HUES6 (cell line): ENCODE measurements at regions not wholly inside any gene's neighbourhood (a gene's known extent, or its start where the extent isn't known, plus 50 kb on each side); places are given as distances from the start of the nearest gene placed in this dataset.

ENCODE experiments used
- H3K27ac ChIP-seq: 2 replicates; pipeline ENCODE4 v1.7.0; 2013; ENCODE audit warnings: low read depth, mild to moderate bottlenecking, low read length, inconsistent platforms
- H3K27me3 ChIP-seq: 2 replicates; pipeline ENCODE4 v1.6.1; 2013; ENCODE audit warnings: low read length; ENCODE audit not compliant: control insufficient read depth, insufficient read depth
- H3K36me3 ChIP-seq: 2 replicates; pipeline ENCODE4 v1.6.1; 2013; ENCODE audit warnings: low read length; ENCODE audit not compliant: control insufficient read depth, insufficient read depth
- H3K4me1 ChIP-seq: 2 replicates; pipeline ENCODE4 v1.6.1; 2013; ENCODE audit warnings: low read length; ENCODE audit not compliant: control insufficient read depth, insufficient read depth
- H3K4me3 ChIP-seq: 2 replicates; pipeline ENCODE4 v1.5.1; 2013; ENCODE audit warnings: low read depth, low read length
- H3K9ac ChIP-seq: one replicate; pipeline ENCODE4 v1.6.1; 2013; ENCODE audit warnings: mild to moderate bottlenecking, low read length
- H3K9me3 ChIP-seq: 2 replicates; pipeline ENCODE4 v1.6.1; 2013; ENCODE audit warnings: low read depth, low read length; ENCODE audit not compliant: control insufficient read depth, insufficient read depth

- Histone ChIP-seq H3K9ac (no peak overlapping the region), H3K4me1 (no peaks in the 10 kb centered on the region), H3K27ac (no peak overlapping the region), H3K4me3 (no peak overlapping the region), H3K9me3 (no peaks in the 10 kb centered on the region), H3K36me3 (peaks cover 3% of the 10 kb centered on the region; the same call in 1 of the 2 replicates), H3K27me3 (no peaks in the 10 kb centered on the region)
Observed at GRCh38 chr7:126016722-126017121, 1087.1 kb upstream of the POT1 start.

DNA sequence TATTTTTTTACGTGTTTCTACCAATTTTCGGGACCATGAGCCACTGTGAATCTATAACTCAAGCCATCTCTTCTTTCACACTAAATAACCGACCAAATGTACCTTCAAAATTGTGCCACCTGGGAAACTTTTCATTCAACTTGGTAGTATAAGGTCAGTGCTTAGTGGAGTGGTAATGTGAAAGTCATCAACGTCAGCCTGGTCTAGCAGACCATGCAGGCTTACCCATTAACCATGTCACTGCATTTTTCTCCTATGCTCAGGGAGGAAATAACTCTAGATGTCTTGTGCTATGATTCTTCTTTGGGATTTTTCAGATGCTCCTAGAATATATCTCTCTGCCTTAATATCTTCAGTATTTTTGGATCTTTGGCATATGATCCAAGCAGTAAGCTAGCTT, 1075.4 kb upstream of the POT1 start:
- Histone ChIP-seq H3K36me3 (peaks cover 25% of the 10 kb centered on the region), H3K9me3 (no peaks in the 10 kb centered on the region), H3K4me3 (no peak overlapping the region)

DNA sequence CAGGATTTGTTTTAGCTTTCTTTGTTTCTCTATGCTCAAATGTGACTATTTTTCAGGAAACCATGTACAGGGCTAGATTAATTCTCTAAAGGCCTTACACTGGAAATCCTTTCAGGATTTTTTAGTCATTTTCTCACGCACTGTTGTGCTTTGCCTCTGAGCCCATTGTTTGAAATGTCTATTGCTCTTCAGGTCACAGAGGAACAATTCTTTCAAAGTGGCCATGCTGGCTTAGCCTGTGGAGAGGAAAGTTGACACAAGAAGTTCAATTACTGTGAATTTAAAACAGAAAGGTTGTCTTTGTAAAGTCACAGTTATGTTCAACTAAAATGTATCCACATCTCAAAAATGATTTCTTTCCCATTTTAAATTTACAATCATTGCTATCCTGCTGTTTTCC, 1071.7 kb upstream of the POT1 start:
- no peak overlapping the region for H3K27ac ChIP-seq

More for the DNA sequence above, 1075.4 kb upstream of the POT1 start:
- no peak overlapping the region for H3K27ac ChIP-seq
- no peak overlapping the region for H3K9ac ChIP-seq
- H3K27me3 ChIP-seq: no peaks in the 10 kb centered on the region
- no peaks in the 10 kb centered on the region for H3K4me1 ChIP-seq

DNA sequence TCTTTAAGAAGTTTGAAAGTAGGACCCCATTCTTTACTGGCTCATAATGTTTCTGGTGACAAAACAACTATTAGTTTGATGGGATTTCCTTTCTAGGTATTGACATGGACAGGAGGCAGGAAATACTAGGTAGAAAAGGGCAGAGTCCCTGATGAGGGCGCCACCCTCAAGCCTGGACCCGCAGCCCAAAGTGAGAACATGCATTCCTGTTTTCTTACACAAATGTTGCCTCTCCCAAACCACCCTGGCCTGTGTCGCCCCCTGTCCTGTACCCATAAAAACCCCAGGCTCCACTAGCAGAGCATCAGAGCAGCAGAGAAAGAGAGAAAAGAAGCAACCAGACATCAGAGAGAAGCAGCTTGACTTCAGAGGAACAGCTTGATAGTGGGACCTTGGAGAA, 1055.2 kb upstream of the POT1 start:
- no peak overlapping the region for H3K9ac ChIP-seq
- no peaks in the 10 kb centered on the region for H3K27me3 ChIP-seq

More for the DNA sequence above, 1071.7 kb upstream of the POT1 start:
- Histone ChIP-seq H3K9ac (no peak overlapping the region), H3K27me3 (no peaks in the 10 kb centered on the region), H3K9me3 (no peaks in the 10 kb centered on the region), H3K4me1 (no peaks in the 10 kb centered on the region), H3K4me3 (no peak overlapping the region), H3K36me3 (peaks cover 12% of the 10 kb centered on the region; the same call in 1 of the 2 replicates)

GRCh38 chr7:125971656-125972055, 1042.0 kb upstream of the POT1 start:
- peaks cover 6% of the 10 kb centered on the region; the same call in 1 of the 2 replicates for H3K36me3 ChIP-seq
- H3K4me1 ChIP-seq: no peaks in the 10 kb centered on the region
- H3K9ac ChIP-seq: no peak overlapping the region
- H3K27me3 ChIP-seq: no peaks in the 10 kb centered on the region
- H3K9me3 ChIP-seq: no peaks in the 10 kb centered on the region
- H3K27ac ChIP-seq: no peak overlapping the region
- H3K4me3 ChIP-seq: no peak overlapping the region

More for the DNA sequence above, 1055.2 kb upstream of the POT1 start:
- H3K27ac ChIP-seq: no peak overlapping the region
- no peaks in the 10 kb centered on the region for H3K4me1 ChIP-seq
- H3K9me3 ChIP-seq: no peaks in the 10 kb centered on the region
- H3K36me3 ChIP-seq: peaks cover 7% of the 10 kb centered on the region; the same call in 1 of the 2 replicates
- no peak overlapping the region for H3K4me3 ChIP-seq

- Histone ChIP-seq H3K36me3 (no peaks in the 10 kb centered on the region; the same call in 1 of the 2 replicates), H3K4me3 (no peak overlapping the region), H3K4me1 (no peaks in the 10 kb centered on the region), H3K27me3 (no peaks in the 10 kb centered on the region), H3K9me3 (no peaks in the 10 kb centered on the region), H3K27ac (no peak overlapping the region), H3K9ac (no peak overlapping the region)
Observed at GRCh38 chr7:125966278-125967048, 1036.8 kb upstream of the POT1 start.

- Histone ChIP-seq H3K27ac (no peak overlapping the region), H3K36me3 (peaks cover 82% of the 10 kb centered on the region), H3K27me3 (no peaks in the 10 kb centered on the region), H3K4me1 (no peaks in the 10 kb centered on the region), H3K9me3 (peaks cover 10% of the 10 kb centered on the region), H3K9ac (no peak overlapping the region), H3K4me3 (no peak overlapping the region)
Observed at GRCh38 chr7:125934955-125935354, 1005.3 kb upstream of the POT1 start.

GRCh38 chr7:125934539-125934938, 1004.9 kb upstream of the POT1 start:
- H3K4me3 ChIP-seq: no peak overlapping the region
- H3K27me3 ChIP-seq: no peaks in the 10 kb centered on the region
- peaks cover 10% of the 10 kb centered on the region for H3K9me3 ChIP-seq
- H3K9ac ChIP-seq: no peak overlapping the region
- H3K27ac ChIP-seq: no peak overlapping the region; the same call in 1 of the 2 replicates
- H3K36me3 ChIP-seq: peaks cover 82% of the 10 kb centered on the region
- no peaks in the 10 kb centered on the region for H3K4me1 ChIP-seq

DNA sequence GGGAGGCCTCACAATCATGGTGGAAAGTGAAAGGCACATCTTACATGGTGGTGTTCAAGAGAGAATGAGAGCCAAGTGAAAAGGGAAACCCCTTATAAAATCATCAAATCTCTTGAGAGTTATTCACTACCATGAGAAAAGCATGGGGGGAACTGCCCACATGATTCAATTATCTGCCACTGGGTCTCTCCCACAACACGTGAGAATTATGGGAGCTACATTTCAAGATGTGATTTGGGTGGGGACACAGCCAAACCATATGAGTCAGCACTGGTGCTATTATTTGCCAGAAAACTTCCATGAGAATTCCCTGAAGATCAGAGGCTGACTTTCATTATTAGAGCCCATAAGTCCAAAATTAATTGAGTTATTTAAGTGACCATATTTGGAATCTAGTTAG, 1001.2 kb upstream of the POT1 start:
- no peak overlapping the region for H3K4me3 ChIP-seq
- H3K27ac ChIP-seq: no peak overlapping the region
- H3K36me3 ChIP-seq: peaks cover 88% of the 10 kb centered on the region

DNA sequence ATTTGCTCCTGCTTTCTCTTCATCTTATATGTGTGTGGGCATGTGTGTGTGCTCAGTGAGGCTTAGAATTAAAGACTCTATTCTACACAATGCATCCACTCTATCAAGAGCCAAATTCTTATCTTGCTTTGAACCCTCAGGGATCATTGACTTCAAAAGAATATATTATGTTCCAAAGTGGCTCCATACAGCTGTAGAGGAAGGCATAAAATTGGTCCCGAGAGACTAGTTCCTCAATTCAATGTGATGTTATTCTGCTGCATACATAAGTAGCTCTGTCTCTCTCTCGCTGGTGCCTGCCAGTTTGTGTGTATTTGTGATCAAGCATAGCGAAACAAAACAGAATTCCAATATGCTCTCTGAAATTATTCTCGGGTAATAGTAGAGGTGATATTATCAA, 997.9 kb upstream of the POT1 start:
- Histone ChIP-seq H3K4me3 (peak overlapping the region; percentile 27), H3K27ac (0 out of 2 replicates have a peak overlapping the region, but pooled peaks have one; percentile 34)

More for the DNA sequence above, 1001.2 kb upstream of the POT1 start:
- Histone ChIP-seq H3K4me1 (peaks cover 21% of the 10 kb centered on the region), H3K27me3 (no peaks in the 10 kb centered on the region), H3K9ac (no peak overlapping the region), H3K9me3 (peaks cover 2% of the 10 kb centered on the region; the same call in 1 of the 2 replicates)

GRCh38 chr7:125926621-125927020, 997.0 kb upstream of the POT1 start:
- Histone ChIP-seq H3K4me3 (peak overlapping the region; percentile 52), H3K4me1 (peaks cover 32% of the 10 kb centered on the region), H3K9ac (no peak overlapping the region), H3K9me3 (peaks cover 2% of the 10 kb centered on the region; the same call in 1 of the 2 replicates), H3K36me3 (peaks cover 85% of the 10 kb centered on the region; the same call in 1 of the 2 replicates), H3K27ac (0 out of 2 replicates have a peak overlapping the region, but pooled peaks have one; percentile 55), H3K27me3 (no peaks in the 10 kb centered on the region)

More for the DNA sequence above, 997.9 kb upstream of the POT1 start:
- H3K27me3 ChIP-seq: no peaks in the 10 kb centered on the region
- peaks cover 2% of the 10 kb centered on the region; the same call in 1 of the 2 replicates for H3K9me3 ChIP-seq
- H3K9ac ChIP-seq: no peak overlapping the region
- peaks cover 81% of the 10 kb centered on the region; the same call in 1 of the 2 replicates for H3K36me3 ChIP-seq
- peaks cover 29% of the 10 kb centered on the region for H3K4me1 ChIP-seq
